Large intestine (tissue), 3 donors: ENCODE measurements at regions not wholly inside any gene's neighbourhood (a gene's known extent, or its start where the extent isn't known, plus 50 kb on each side); places are given as distances from the start of the nearest gene placed in this dataset.

ENCODE experiments used
- DNase-seq, 2 donors: peaks; one replicate each; pipeline versions ENCODE4 v3.0.0 to v3.0.0-alpha.2; 2013
- H3K27ac ChIP-seq: one replicate; pipeline ENCODE4 v1.5.1; 2013; ENCODE audit warnings: low read length
- H3K27me3 ChIP-seq: 2 replicates; pipeline ENCODE4 v1.6.1; 2013; ENCODE audit warnings: low read length; ENCODE audit not compliant: control insufficient read depth, insufficient read depth
- H3K36me3 ChIP-seq: 2 replicates; pipeline ENCODE4 v1.6.1; 2013; ENCODE audit warnings: low read length; ENCODE audit not compliant: control insufficient read depth, insufficient read depth
- H3K4me1 ChIP-seq: one replicate; pipeline ENCODE4 v1.6.1; 2013; ENCODE audit warnings: low read length; ENCODE audit not compliant: control insufficient read depth, insufficient read depth
- H3K4me3 ChIP-seq: one replicate; pipeline ENCODE4 v1.5.1; 2013; ENCODE audit warnings: low read length
- H3K9me3 ChIP-seq: one replicate; pipeline ENCODE4 v1.6.1; 2013; ENCODE audit warnings: mild to moderate bottlenecking, low read depth, low read length, moderate library complexity; ENCODE audit not compliant: control insufficient read depth
- WGBS: methylation state at CpG from one replicate; pipeline ENCODE4 v1.1.5; 2013; ENCODE audit warnings: low lambda C conversion rate; ENCODE audit not compliant: insufficient coverage; 5-methylcytosine and 5-hydroxymethylcytosine counted together

DNA sequence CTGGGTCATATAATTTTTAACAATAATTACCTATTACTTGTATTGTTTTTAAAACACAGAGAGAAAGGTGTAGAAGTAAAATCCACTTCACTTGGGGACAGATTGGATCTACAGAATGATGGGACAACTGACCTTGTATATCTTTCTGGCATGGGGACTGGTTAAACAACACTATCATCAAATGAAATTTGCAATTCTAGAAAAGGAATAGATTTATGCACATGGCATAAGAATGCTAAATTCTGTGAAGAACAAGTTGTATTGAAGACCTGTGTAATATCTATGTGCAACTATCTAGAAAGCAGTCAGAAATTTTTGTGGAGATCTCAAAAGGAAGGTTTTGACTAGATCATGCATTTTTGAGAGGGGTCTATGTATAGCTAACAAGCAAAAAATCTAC is 106.3 kb upstream of the BMP5 start:
- no peaks in the 10 kb centered on the region for H3K4me1 ChIP-seq
- H3K9me3 ChIP-seq: no peaks in the 10 kb centered on the region
- no peak overlapping the region for H3K27ac ChIP-seq
- no peak overlapping the region for H3K4me3 ChIP-seq
- no peaks in the 10 kb centered on the region for H3K36me3 ChIP-seq
- H3K27me3 ChIP-seq: no peaks in the 10 kb centered on the region
- DNase-seq: no peak

DNA sequence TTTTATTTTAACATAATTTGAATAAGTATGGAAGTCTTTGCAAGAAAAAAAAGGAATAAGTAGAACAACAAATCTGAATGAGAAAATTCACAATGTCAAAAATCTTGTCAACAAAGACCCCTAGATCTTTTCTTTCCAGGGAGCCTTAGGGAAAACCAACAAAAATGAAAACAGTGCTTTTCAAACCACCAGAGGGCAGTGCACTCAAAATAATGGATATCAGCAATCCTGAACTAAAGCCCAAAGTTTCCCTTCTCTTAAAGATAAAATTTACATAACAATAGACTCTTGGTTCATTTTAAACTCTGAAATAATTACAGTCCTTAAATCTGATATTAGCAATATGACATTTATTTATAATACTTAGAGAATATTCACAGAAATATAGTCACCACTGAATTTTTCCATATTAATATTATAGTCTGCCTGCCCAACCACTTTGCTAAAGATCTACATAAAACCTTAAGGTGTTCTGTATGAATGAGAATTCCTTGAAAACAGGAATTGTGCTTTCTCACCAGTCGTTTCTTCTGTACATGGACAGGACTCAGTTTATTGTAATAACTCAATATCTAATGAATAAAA is 105.3 kb upstream of the BMP5 start:
- H3K4me1 ChIP-seq: no peaks in the 10 kb centered on the region
- H3K36me3 ChIP-seq: no peaks in the 10 kb centered on the region
- DNase-seq: no peak
- H3K4me3 ChIP-seq: no peak overlapping the region
- no peaks in the 10 kb centered on the region for H3K9me3 ChIP-seq
- H3K27ac ChIP-seq: no peak overlapping the region
- WGBS: no CpG with 5 or more reads among the region's 1 CpG
- no peaks in the 10 kb centered on the region for H3K27me3 ChIP-seq

DNA sequence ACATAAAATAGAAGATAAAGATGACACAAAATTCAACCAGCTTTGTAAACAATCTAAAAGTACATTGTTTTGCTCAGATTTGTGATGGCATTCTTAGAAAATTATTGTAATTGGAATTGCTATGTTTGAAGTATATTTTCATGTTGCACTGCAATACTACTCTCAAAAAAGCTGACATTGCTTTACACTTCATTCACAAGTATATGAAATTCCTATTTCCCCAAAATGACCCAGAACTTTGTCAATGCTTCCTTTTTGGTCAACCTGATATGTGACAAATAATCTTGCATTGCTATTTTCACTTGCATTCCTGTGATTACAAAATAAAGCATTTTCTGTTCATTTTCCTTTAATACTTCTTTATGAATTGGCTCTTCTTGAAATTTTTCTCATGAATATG is 104.1 kb upstream of the BMP5 start:
- no peaks in the 10 kb centered on the region for H3K4me1 ChIP-seq
- no peaks in the 10 kb centered on the region for H3K9me3 ChIP-seq

DNA sequence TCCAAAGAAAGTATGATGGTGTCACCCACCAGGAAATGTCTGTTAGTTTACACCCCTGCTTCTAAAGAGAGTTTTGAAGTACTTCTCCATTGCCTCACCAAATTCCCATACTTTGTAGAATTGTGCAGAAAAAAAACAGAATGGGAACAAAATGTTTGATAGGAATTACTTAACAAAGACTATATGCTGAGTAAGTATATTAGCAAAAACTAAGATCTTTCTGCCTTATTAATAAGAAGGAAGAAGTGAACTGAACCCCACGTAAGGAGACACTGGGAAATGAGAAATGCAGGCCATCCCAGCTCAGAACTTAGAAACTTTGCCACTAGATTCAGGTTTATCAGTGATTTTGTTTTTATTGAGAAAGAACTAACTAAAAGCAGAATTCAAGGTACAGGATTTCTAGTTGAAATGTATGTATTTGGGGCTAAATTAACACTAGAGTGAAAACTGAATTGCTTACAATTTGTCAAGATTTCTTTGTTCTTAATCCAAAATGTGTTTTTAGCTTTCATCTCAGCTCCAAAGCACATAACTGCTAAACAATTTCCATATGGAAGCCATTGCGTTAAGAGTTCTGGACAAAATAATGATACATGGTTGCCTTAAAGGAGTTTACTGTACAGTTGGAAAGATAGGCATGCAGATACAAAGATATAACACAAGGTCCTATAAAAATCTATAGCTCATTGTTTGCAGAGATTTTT is 102.7 kb upstream of the BMP5 start:
- Histone ChIP-seq H3K36me3 (no peaks in the 10 kb centered on the region), H3K9me3 (no peaks in the 10 kb centered on the region), H3K4me1 (no peaks in the 10 kb centered on the region), H3K4me3 (no peak overlapping the region), H3K27ac (no peak overlapping the region), H3K27me3 (no peaks in the 10 kb centered on the region)
- no peak for DNase-seq
- no CpG with 5 or more reads among the region's 2 CpGs for WGBS

More for the DNA sequence above, 104.1 kb upstream of the BMP5 start:
- H3K27me3 ChIP-seq: no peaks in the 10 kb centered on the region
- no peak overlapping the region for H3K27ac ChIP-seq
- no peak for DNase-seq
- H3K36me3 ChIP-seq: no peaks in the 10 kb centered on the region
- no peak overlapping the region for H3K4me3 ChIP-seq

DNA sequence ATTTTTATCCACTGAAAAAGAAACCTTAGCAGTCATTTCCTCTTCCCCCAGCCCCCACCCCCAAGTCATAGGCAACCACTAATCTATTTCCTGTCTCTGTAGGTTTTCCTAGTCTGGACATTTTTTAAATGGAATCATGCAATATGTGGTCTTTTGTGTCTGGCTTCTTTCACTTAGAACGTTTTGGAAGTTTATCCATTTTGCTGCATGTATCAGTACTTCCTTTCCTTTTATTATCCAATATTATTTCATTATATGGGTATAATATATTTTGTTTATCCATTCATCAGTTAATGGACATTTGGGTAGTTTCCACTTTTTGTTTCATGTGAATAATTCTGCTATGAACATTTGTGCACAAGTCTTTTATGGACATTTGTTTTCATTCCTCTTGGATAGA is 99.3 kb upstream of the BMP5 start:
- H3K27me3 ChIP-seq: no peaks in the 10 kb centered on the region
- H3K4me3 ChIP-seq: no peak overlapping the region
- DNase-seq: no peak
- H3K36me3 ChIP-seq: no peaks in the 10 kb centered on the region
- H3K27ac ChIP-seq: no peak overlapping the region
- H3K4me1 ChIP-seq: no peaks in the 10 kb centered on the region
- 33% methylated on average over 1 of the region's 1 CpG for WGBS
- no peaks in the 10 kb centered on the region for H3K9me3 ChIP-seq

DNA sequence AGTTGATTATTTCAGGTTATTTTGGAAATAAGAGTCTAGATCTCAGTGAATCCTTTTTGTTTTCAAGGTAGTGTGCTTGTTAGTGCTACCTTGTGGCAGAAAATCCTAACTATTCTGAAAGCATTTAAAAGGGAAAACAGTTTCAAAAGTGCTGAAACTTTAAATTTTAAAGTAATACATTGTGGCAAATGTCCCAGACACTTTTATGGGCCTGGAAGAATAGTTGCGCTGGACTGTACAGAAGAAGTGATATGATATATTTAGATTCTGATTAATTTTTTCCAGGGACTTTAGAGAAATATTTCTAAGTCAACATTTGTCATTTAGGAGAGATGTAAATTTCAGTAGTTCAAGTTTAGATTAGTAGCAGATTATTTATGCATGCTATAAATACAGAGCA is 96.7 kb upstream of the BMP5 start:
- DNase-seq: no peak
- Histone ChIP-seq H3K36me3 (no peaks in the 10 kb centered on the region), H3K27me3 (no peaks in the 10 kb centered on the region), H3K9me3 (no peaks in the 10 kb centered on the region), H3K27ac (no peak overlapping the region), H3K4me1 (no peaks in the 10 kb centered on the region), H3K4me3 (no peak overlapping the region)
- WGBS: no CpG with 5 or more reads among the region's 1 CpG

DNA sequence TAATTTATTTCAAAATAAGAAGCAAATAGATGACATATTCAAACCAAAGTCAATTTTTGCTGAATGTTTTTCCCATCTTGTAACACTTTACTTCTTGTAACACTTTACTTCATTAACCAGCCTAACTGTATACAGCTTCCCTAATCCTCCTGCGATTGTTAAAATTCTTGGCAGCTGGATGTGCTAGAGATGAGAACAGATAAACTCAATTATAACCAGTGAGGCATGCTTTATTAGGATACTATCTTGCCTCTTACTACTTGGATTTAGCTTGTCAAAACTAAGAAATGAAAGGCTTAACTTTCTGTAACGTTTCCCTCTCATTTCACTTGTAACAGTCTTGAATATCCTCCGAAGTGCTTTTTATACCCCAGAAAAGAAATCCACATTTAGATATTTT is 94.1 kb upstream of the BMP5 start:
- no peaks in the 10 kb centered on the region for H3K36me3 ChIP-seq
- no peaks in the 10 kb centered on the region for H3K9me3 ChIP-seq
- 81% methylated on average over 3 of the region's 3 CpGs for WGBS
- no peaks in the 10 kb centered on the region for H3K4me1 ChIP-seq
- H3K27me3 ChIP-seq: no peaks in the 10 kb centered on the region
- no peak overlapping the region for H3K27ac ChIP-seq
- DNase-seq: no peak
- no peak overlapping the region for H3K4me3 ChIP-seq

DNA sequence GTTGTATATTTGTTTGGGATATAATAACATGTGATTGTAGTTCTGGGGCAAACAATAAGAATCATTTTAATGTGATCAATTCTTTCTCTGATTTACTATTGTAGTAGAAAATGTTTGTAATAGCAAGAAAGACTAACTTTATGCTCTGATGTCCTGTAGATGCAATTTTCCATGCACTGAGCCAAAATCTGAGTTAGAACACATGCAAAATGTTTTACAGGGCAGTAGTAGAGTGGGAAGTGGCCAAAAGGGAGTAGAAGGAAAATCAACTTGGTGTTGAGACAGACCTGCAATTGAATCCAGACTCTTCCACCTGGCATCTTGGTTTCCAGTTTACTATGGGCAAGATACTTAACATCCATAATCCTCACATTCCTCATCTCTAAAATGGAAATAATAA is 93.5 kb upstream of the BMP5 start:
- Histone ChIP-seq H3K36me3 (no peaks in the 10 kb centered on the region), H3K4me1 (no peaks in the 10 kb centered on the region), H3K9me3 (no peaks in the 10 kb centered on the region), H3K27ac (no peak overlapping the region), H3K4me3 (no peak overlapping the region), H3K27me3 (no peaks in the 10 kb centered on the region)
- no peak for DNase-seq

DNA sequence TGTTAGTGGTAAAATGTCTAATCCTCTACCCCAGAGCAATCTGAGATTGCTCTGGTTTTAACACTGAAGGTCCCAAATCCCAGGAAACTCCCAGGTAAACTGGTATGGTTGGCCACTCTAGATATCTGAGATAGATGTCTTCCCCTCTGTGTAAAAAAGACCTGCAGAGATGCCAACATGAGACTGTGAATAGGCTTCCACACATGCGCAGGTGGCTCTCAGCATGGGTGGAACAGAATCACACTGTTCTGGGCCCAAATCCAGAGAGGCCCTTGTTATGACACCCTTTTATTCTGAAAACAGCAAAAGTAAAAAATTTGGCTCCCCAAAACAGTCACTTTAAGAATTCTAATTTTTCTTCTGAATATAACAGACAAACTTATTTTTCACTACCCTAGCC is 88.7 kb upstream of the BMP5 start:
- no CpG with 5 or more reads among the region's 1 CpG for WGBS
- Histone ChIP-seq H3K4me3 (no peak overlapping the region), H3K9me3 (no peaks in the 10 kb centered on the region), H3K27ac (no peak overlapping the region), H3K36me3 (no peaks in the 10 kb centered on the region), H3K27me3 (no peaks in the 10 kb centered on the region), H3K4me1 (no peaks in the 10 kb centered on the region)
- no peak for DNase-seq

DNA sequence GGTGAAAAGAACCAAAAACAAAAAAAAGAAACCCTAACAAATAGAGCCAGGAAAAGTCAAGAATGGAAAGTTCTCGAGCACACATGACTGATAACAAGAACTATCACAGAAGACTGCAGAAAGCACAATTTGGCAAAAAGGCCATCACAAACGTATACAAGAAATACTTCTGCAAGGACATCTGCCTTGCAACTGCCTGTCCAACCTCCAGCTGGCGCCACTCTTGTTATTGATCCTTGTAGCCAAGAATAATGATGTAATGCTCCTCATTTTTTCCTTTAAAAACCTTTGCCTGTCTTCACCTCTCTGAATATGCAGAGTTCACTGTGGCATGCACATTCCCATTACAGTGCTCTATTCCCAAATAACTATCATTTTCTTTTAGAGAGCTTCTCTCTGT is 87.9 kb upstream of the BMP5 start:
- H3K27me3 ChIP-seq: no peaks in the 10 kb centered on the region
- no peak overlapping the region for H3K27ac ChIP-seq
- no CpG with 5 or more reads among the region's 3 CpGs for WGBS
- H3K36me3 ChIP-seq: no peaks in the 10 kb centered on the region
- H3K4me1 ChIP-seq: no peaks in the 10 kb centered on the region
- no peaks in the 10 kb centered on the region for H3K9me3 ChIP-seq
- H3K4me3 ChIP-seq: no peak overlapping the region
- DNase-seq: no peak

DNA sequence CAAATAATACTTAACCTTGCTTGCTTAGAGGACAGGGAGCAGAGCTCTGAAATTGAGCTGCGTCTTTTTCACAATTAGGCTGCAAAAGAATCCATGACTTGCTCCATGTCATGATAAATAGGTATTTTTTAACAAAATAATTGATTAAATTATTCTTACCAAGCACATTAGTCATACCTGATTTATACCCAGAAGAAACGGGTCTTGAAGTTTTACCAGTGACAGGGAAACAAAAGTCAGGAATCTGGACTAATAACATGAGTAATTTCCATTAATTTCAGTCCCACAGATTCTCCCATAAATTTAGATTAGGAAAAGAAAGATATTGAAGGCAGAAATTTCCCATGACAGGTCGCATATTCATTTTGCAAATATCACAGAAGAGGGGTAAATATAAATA is 85.0 kb upstream of the BMP5 start:
- H3K4me3 ChIP-seq: no peak overlapping the region
- no peaks in the 10 kb centered on the region for H3K9me3 ChIP-seq
- WGBS: 67% methylated on average over 1 of the region's 3 CpGs
- H3K27ac ChIP-seq: no peak overlapping the region
- DNase-seq: no peak
- no peaks in the 10 kb centered on the region for H3K36me3 ChIP-seq
- no peaks in the 10 kb centered on the region for H3K27me3 ChIP-seq
- no peaks in the 10 kb centered on the region for H3K4me1 ChIP-seq
